ENCODE measurements at regions not wholly inside any gene's neighbourhood (a gene's known extent, or its start where the extent isn't known, plus 50 kb on each side); places are given as distances from the start of the nearest gene placed in this dataset.

- TF ChIP-seq ZNF281 (CRISPR knock-in tag; IDR thresholded peaks at IDR 0.05) = no peak
These were observed 65.6 kb downstream of the ATXN3L start (continued) for GRCh38 chrX:13254076-13254785.

GRCh38 chrX:13253223-13253622, 66.6 kb downstream of the ATXN3L start:
- CTCF ChIA-PET = no interaction called here
- no peak for ATAC-seq
- Mint-ChIP-seq H3K4me3 (no peak overlapping the region), H3K36me3 (no peaks in the 10 kb centered on the region; the same call in 1 of the 2 replicates), H3K27me3 (ENCODE audit: low read depth) (peaks cover 2% of the 10 kb centered on the region; the same call in 1 of the 2 replicates), H3K27ac (no peak overlapping the region), H3K9me3 (peaks cover 14% of the 10 kb centered on the region), H3K4me1 (peaks cover 7% of the 10 kb centered on the region; the same call in 1 of the 2 replicates)
- POLR2A ChIA-PET = no interaction called here
- no peak for TF ChIP-seq AR (CRISPR knock-in tag; IDR thresholded peaks at IDR 0.05)
- TF ChIP-seq ATF6 (CRISPR knock-in tag; IDR thresholded peaks at IDR 0.05) = no peak
- no peak for TF ChIP-seq NR2C2 (CRISPR knock-in tag; IDR thresholded peaks at IDR 0.05)
- TF ChIP-seq NFE2L1 (CRISPR knock-in tag; IDR thresholded peaks at IDR 0.05) = no peak
- no peak for TF ChIP-seq ZNF263 (CRISPR knock-in tag; IDR thresholded peaks at IDR 0.05; ENCODE audit: low read depth)
- no peak for TF ChIP-seq SOX15 (CRISPR knock-in tag; IDR thresholded peaks at IDR 0.05)
- TF ChIP-seq E2F1 (CRISPR knock-in tag; IDR thresholded peaks at IDR 0.05) = no peak
- TF ChIP-seq CREM (CRISPR knock-in tag; IDR thresholded peaks at IDR 0.05) = no peak
- no peak for TF ChIP-seq NR1H2 (CRISPR knock-in tag; IDR thresholded peaks at IDR 0.05)
- TF ChIP-seq IRF1 (CRISPR knock-in tag; IDR thresholded peaks at IDR 0.05) = no peak
- TF ChIP-seq NFATC4 (CRISPR knock-in tag; IDR thresholded peaks at IDR 0.05) = no peak
- TF ChIP-seq ZNF121 (CRISPR knock-in tag; IDR thresholded peaks at IDR 0.05) = no peak
- no peak for TF ChIP-seq E2F5 (CRISPR knock-in tag; IDR thresholded peaks at IDR 0.05)
- TF ChIP-seq ATF3 (CRISPR knock-in tag; conservative IDR thresholded peaks at IDR 0.05) = no peak
- TF ChIP-seq ERG (CRISPR knock-in tag; IDR thresholded peaks at IDR 0.05) = no peak
- DNase-seq (ENCODE audit: low spot score) = no peak

Data from WTC11 (cell line).